ENCODE measurements at regions not wholly inside any gene's neighbourhood (a gene's known extent, or its start where the extent isn't known, plus 50 kb on each side); places are given as distances from the start of the nearest gene placed in this dataset.

DNA sequence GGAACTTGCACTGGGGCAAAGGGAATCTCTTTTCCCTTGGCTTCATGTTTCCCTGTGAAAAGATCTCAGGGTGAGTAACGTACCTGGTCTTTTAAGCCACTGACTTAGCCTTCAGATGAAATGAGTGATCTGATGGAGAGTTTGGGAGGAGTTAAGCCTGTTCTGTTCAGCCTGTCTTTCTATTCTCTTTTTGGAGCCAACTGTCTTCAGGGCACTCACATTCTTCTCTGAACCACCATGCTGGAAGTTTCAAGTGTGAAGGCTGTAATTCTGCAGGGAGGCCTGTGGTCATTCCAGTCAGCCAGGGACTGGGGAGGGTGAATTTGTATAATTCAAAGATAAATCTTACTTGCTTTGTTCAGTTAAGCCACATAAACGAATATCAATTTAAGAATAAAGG lies 722.2 kb upstream of the SEMA6A start:
- no peaks in the 10 kb centered on the region for H3K4me1 ChIP-seq (ENCODE audit: insufficient read depth, low read length)
- no peak for TF ChIP-seq CTCF (conservative IDR thresholded peaks at IDR 0.05)
- no peak overlapping the region for H2BK15ac ChIP-seq (ENCODE audit: low read depth, low read length)
- no peak overlapping the region for H3K18ac ChIP-seq (ENCODE audit: insufficient read length, low read depth, low read length)
- no peak overlapping the region for H3K9ac ChIP-seq (ENCODE audit: extremely low read depth, insufficient read length, low read length)
- no peak overlapping the region for H4K91ac ChIP-seq (ENCODE audit: insufficient read length, low read depth, low read length)
- Mint-ChIP-seq H3K27me3 (ENCODE audit: low read depth) (no peaks in the 10 kb centered on the region), H3K4me3 (no peak overlapping the region), H3K36me3 (ENCODE audit: insufficient read depth in 1 of 3, low read depth in 3 of 3) (peaks cover 0 to 15% (median 12%) of the 10 kb centered on the region in 3 experiments; a peak in 5 of 7 replicates), H3K27ac (no peak overlapping the region), H3K4me1 (peaks cover 4 to 7% of the 10 kb centered on the region in 2 experiments; a peak in 2 of 4 replicates), H3K9me3 (peaks cover 13 to 17% of the 10 kb centered on the region in 2 experiments)
- H3K79me1 ChIP-seq (ENCODE audit: insufficient read depth, low read depth, low read length, poor library complexity, severe bottlenecking), result no peaks in the 10 kb centered on the region
- no peak overlapping the region for H4K8ac ChIP-seq (replicated peaks; ENCODE audit: insufficient read length, low read depth, low read length)
- no peak overlapping the region for H2BK120ac ChIP-seq (ENCODE audit: low read depth, low read length, poor library complexity, severe bottlenecking)
- no peak overlapping the region for H3K4ac ChIP-seq (ENCODE audit: low read depth, low read length)
- H3K27me3 ChIP-seq (ENCODE audit: insufficient read depth, low read length), result no peaks in the 10 kb centered on the region
- no peak overlapping the region for H3K4me2 ChIP-seq (ENCODE audit: insufficient read depth, insufficient read length, low read length)
- H4K5ac ChIP-seq (ENCODE audit: insufficient read length, low read depth, low read length), result no peak overlapping the region
- H3T11ph ChIP-seq (ENCODE audit: low read length), result no peak overlapping the region
- H2BK12ac ChIP-seq (ENCODE audit: insufficient read length, low read depth, low read length), result no peak overlapping the region
- no peaks in the 10 kb centered on the region for H4K20me1 ChIP-seq (ENCODE audit: control insufficient read depth, insufficient read depth, insufficient read length)
- DNase-seq, result no peak
- H2BK5ac ChIP-seq (ENCODE audit: insufficient read length, low read length), result no peak overlapping the region
- no peak overlapping the region for H2BK20ac ChIP-seq (ENCODE audit: low read depth, low read length, poor library complexity, severe bottlenecking)
- no peak overlapping the region for H3K27ac ChIP-seq (ENCODE audit: insufficient read length, low read depth, low read length)
- no peaks in the 10 kb centered on the region for H3K79me2 ChIP-seq (ENCODE audit: insufficient read depth, low read length)
- no peak overlapping the region for H3K56ac ChIP-seq (ENCODE audit: insufficient read length, low read depth, low read length)
- H3K23me2 ChIP-seq (ENCODE audit: insufficient read length, low read depth, low read length, poor library complexity, severe bottlenecking), result no peaks in the 10 kb centered on the region
- H2AK5ac ChIP-seq (ENCODE audit: insufficient read length, low read length), result no peak overlapping the region
- H3K23ac ChIP-seq (ENCODE audit: insufficient read length, low read depth, low read length), result no peak overlapping the region
- no CpG with 5 or more reads among the region's 2 CpGs for WGBS (ENCODE audit: extremely low coverage, insufficient read length, low lambda C conversion rate)
- no peaks in the 10 kb centered on the region for H3K9me3 ChIP-seq (ENCODE audit: control insufficient read depth, low read depth, low read length)
- no peak overlapping the region for H3K14ac ChIP-seq (ENCODE audit: insufficient read depth, low read length)
- H2AFZ ChIP-seq (ENCODE audit: low read length), result no peak overlapping the region
